ENCODE measurements at regions not wholly inside any gene's neighbourhood (a gene's known extent, or its start where the extent isn't known, plus 50 kb on each side); places are given as distances from the start of the nearest gene placed in this dataset.

- POLR2A ChIA-PET: no interaction called here
- intact Hi-C loops (cut with micrococcal nuclease): no loop called here
- Histone ChIP-seq H3K27me3 (ENCODE audit: control insufficient read depth in 2 of 2, insufficient read depth in 2 of 2, low read length in 2 of 2) (no peaks in the 10 kb centered on the region), H3K9ac (ENCODE audit: insufficient read depth in 1 of 2, low read depth in 2 of 2, low read length in 2 of 2) (no peak overlapping the region), H3K9me1 (ENCODE audit: control insufficient read depth, insufficient read depth, low read length) (no peaks in the 10 kb centered on the region), H3K9me3 (replicated peaks; ENCODE audit: control insufficient read depth, insufficient read depth, low read depth, low read length) (no peaks in the 10 kb centered on the region), H2AFZ (ENCODE audit: low read depth, low read length) (no peak overlapping the region), H3K36me3 (ENCODE audit: control insufficient read depth, insufficient read depth, low read length) (no peaks in the 10 kb centered on the region), H3K4me2 (ENCODE audit: insufficient read depth, low read length) (no peak overlapping the region), H3K79me2 (ENCODE audit: control insufficient read depth, insufficient read depth, low read length) (no peaks in the 10 kb centered on the region), H4K20me1 (replicated peaks; ENCODE audit: control insufficient read depth, insufficient read depth, low read length) (no peaks in the 10 kb centered on the region), H3K4me3 (no peak overlapping the region), H3K27ac (ENCODE audit: extremely low read depth, low read depth, low read length) (no peak overlapping the region), H3K4me1 (replicated peaks in 1 of 2; ENCODE audit: control insufficient read depth in 2 of 2, insufficient read depth in 2 of 2, low read length in 2 of 2) (no peaks in the 10 kb centered on the region)
- in situ Hi-C loops (cut with MboI): no loop called here
- no peak for FAIRE-seq
- CTCF ChIA-PET (ENCODE audit: low intra/inter-chr PET ratio): no interaction called here
- no peak for DNase-seq (ENCODE audit: extremely low read depth in 1 of 4, low spot score in 3 of 4)
- ATAC-seq: no peak
- no TSS peak for BruUV-seq (replicated peaks)
- 2% methylated on average over 7 of the region's 7 CpGs for WGBS (ENCODE audit: insufficient coverage, low coverage, missing lambda C conversion rate)
- TF ChIP-seq EWSR1 (IDR thresholded peaks at IDR 0.05; ENCODE audit: borderline replicate concordance, low read depth, partially characterized antibody) (no peak), SRF (CRISPR knock-in tag; IDR thresholded peaks at IDR 0.05) (no peak), GMEB1 (CRISPR knock-in tag; IDR thresholded peaks at IDR 0.05) (no peak), THRAP3 (IDR thresholded peaks at IDR 0.05; ENCODE audit: borderline replicate concordance) (no peak), ARID3A (IDR thresholded peaks at IDR 0.05; ENCODE audit: borderline replicate concordance, low read depth, low read length) (no peak), EZH2 (IDR thresholded peaks at IDR 0.05; ENCODE audit: borderline replicate concordance, low read depth, low read length) (no peak), SMARCA5 (IDR thresholded peaks at IDR 0.05) (no peak), TCFL5 (CRISPR knock-in tag; conservative IDR thresholded peaks at IDR 0.05) (no peak), GTF3C2 (IDR thresholded peaks at IDR 0.05; ENCODE audit: borderline replicate concordance, extremely low read depth, insufficient read length) (no peak), MITF (IDR thresholded peaks at IDR 0.05) (no peak), SIRT6 (IDR thresholded peaks at IDR 0.05; ENCODE audit: low read depth, low read length) (no peak), SPI1 (IDR thresholded peaks at IDR 0.05; ENCODE audit: borderline replicate concordance, low read depth, low read length) (no peak)
- TF ChIP-seq, protein P1, sequence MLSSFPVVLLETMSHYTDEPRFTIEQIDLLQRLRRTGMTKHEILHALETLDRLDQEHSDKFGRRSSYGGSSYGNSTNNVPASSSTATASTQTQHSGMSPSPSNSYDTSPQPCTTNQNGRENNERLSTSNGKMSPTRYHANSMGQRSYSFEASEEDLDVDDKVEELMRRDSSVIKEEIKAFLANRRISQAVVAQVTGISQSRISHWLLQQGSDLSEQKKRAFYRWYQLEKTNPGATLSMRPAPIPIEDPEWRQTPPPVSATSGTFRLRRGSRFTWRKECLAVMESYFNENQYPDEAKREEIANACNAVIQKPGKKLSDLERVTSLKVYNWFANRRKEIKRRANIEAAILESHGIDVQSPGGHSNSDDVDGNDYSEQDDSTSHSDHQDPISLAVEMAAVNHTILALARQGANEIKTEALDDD (IDR thresholded peaks at IDR 0.05): no peak
These were observed 96.7 kb upstream of the CDH20 start for GRCh38 chr18:61236356-61237057.
